Activated CD8-positive, alpha-beta memory T cell treated with anti-CD3 and anti-CD28 coated beads for 4 hours (primary cell): ENCODE measurements at regions not wholly inside any gene's neighbourhood (a gene's known extent, or its start where the extent isn't known, plus 50 kb on each side); places are given as distances from the start of the nearest gene placed in this dataset.

ENCODE experiments used
- DNase-seq, 2 donors: peaks; one replicate each; pipeline ENCODE4 v3.0.0-alpha.2; 2020; ENCODE audit warnings: low read depth in 2 of 2

GRCh38 chr11:45518141-45518832, 147.1 kb downstream of the CHST1 start:
- DNase-seq, result no peak

DNA sequence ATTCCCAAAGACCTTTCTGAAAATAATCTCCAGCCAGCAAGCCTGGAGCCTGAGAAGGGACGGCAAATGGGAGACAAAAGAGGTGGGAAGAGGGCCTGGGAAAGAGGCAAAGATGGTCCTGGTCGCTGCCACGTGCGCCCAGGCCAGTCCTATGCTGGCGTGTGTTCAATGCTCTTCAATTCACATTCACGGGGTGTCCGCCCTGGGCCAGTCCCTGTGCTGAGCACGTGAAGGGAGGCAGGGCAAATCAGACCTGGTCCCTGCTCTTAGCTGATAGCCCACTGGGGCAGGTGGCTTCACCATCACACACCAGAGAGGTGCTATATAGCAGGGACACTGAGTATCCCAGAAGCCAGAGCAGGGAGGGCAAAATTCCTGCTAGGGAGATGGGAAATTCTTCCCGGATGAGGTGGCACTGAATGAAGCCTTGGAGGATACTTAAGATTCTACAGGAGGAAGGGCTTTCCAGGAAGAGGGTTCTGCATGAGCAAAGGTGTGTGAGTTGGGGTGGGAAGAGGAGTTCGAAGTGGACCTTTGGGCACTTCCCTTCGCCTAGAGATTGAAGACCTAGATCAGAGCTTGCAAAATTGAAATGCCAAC, 148.2 kb downstream of the CHST1 start:
- DNase-seq, result no peak

DNA sequence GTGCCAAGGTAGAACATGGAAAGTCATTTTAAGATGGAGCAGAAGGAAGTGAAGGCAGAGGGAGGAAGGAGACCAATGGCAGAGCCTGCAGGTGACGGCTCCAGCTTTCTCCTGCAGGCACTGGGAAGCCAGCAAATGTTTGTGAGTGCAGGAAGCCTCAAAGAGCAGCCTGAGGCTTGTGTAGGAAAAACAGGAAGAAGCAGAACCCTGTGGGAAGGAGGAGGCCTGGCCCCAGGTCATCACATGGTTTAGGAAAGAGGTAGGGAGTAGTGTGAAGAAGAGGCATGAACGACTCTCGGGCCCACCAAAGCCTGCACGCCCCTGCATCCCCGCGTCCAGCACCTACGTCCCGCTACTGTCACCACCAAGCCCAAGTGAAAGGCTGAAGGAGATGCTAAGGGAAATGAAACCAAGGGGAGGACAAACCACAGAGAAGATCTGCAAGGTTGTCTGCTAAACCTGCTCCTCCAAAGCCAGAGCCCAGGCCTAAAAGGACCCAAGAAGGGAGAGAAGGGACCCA, 151.5 kb downstream of the CHST1 start:
- DNase-seq, result no peak

DNA sequence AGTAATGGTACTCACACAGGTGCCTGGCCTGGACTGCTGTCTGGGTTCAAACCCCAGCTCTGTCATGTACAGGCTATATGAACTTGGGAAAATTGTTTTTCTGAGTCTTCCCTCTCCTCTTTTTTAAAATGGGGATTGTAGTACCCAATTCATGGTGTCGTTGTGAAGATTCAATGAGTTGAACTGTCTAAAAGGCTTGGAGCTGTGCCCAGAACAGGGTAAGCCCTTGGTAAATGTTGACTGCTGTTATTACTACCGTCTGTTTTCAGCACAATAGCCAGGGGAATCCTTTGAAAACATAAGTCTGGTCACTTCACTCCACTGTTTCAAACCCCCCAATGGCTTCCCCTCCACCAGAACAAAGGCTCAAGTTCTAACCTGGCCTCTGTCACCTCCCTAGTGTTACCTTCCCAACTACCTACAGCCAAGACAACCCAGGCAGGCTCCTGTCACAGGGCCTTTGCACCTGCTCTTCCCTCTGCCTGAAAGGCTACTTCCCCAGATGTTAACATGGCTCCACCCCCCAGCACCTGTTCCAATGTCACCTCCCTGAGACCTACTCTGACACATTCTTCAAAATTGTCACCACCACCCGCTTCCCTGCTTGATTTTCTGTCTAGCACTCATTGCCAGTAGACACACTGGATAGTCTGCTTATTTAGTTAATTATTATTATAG, 152.8 kb downstream of the CHST1 start:
- DNase-seq, result no peak

DNA sequence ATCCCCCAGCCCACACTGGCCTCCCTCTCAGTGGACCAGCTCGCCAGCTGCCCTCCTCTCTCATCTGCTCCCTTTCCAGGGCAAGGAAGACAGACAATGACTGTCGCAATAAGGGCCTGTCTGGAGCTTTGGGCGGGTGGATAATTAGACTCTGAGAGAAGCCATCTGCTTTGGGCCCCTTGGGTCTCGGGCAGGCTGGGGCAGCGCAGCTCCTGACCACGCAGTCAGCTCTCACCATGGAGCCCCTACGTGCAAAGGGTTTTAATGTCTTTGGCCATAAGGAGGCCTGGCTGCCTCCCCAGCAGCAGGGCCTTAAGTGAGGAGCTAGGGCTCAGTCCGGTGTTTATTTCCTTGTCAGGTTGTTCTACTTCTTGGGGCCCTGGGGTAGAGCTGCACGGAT, 153.9 kb downstream of the CHST1 start:
- DNase-seq, result no peak

GRCh38 chr11:45507916-45508315, 157.5 kb downstream of the CHST1 start:
- DNase-seq, result no peak

- no peak for DNase-seq
Measured at GRCh38 chr11:45503311-45503710, 162.1 kb downstream of the CHST1 start.

GRCh38 chr11:45502226-45502545, 163.2 kb downstream of the CHST1 start:
- DNase-seq, result no peak

- no peak for DNase-seq
Measured at GRCh38 chr11:45501392-45502225, 163.8 kb downstream of the CHST1 start.

DNA sequence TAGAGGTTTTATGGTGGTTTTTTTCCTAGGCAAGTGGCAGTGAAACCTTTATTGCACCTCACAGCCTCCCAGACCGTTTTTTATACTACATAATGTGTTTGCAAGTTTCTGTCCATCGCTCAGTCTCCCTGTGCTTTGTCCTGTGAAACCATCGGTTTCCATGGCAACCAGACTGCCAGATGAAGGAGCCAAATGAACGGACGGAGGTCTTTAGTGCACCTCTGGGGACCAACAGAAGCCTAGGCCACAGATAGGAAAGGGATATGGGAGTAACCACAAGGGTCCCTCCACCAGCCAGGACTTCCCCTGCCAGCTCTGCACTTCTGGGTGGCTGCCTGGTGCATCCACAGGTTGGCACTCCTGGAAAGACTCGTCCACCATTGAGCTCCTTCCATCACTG, 165.0 kb downstream of the CHST1 start:
- no peak for DNase-seq

DNA sequence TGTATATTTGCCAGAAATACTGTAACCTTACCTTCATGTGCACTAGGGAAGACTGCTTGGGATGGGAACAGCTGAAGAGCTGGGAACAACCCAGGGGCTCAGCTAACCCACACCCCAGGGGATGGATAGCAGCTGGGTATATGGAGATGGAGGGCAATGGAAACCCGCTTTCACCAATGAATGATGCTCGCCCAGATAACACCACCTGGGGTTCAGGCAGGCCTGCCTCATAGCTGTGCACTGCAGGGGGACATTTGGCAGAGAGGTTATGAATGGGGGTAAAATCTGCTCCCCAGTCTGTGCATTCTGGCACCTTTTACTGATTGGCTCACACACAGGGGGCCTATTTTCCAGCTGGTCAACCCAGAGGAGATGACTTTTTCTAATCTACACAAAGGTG, 170.7 kb downstream of the CHST1 start:
- no peak for DNase-seq

DNA sequence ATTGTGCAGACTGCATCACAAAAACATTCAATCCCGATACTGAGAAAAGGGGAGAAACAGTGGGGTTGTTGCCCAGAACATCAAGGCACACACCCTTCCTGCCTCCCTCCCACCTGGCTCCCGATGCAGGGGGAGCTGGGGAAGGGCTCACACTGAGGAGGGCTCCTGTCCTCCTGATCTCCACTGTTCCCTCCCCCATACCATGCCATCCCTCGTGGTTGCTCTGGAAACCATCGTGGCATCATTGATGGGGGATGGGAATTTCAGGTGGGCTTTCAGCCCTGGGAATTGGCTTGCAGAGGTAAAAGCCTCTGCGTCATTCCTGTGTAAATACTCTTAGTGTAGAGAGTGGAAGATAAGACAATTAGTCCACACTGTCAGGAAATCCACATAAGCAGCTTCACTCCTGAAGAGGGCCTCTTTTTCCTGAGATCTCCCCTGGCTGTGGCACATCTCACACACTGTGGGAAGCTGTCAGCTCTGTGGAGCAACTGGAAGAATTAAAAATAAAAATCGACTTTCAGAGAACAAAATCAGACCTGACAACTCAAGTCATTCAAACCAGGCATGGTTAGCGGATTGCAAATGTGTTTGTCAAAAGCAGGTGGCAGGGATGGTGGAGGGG, 176.0 kb downstream of the CHST1 start:
- no peak for DNase-seq

- DNase-seq, result no peak
Measured at GRCh38 chr11:45486461-45486860, 179.0 kb downstream of the CHST1 start.

DNA sequence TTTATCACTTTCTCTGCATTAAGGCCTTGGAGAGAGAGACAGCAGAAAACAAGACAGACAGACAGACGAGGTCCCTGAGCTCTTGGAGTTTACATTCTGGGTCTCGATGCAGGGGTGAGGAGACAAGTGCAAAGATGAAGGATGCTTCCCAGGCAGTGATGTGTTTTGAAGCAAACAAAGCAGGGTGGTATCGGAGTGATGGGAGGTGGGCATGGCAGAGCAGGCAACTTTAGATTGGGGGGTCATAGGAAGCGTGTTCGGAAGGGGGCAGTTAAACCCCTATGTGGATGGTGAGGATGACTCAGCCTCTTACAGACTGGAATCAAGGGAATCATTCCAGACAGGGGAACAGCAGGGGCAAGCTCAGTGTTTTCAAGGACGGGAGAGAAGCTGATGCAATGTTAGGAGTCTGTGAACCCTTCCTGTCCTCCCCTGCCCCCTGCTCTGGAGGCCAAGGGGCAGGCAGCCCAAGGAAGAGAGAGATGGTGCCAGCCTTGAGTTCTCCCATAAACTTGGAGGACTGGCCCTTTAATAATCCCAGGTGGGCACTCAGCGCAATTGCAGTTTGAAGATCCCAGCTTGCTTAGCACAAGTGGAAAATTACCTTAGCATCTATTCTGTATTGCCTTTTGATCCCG, 180.2 kb downstream of the CHST1 start:
- DNase-seq, result no peak

DNA sequence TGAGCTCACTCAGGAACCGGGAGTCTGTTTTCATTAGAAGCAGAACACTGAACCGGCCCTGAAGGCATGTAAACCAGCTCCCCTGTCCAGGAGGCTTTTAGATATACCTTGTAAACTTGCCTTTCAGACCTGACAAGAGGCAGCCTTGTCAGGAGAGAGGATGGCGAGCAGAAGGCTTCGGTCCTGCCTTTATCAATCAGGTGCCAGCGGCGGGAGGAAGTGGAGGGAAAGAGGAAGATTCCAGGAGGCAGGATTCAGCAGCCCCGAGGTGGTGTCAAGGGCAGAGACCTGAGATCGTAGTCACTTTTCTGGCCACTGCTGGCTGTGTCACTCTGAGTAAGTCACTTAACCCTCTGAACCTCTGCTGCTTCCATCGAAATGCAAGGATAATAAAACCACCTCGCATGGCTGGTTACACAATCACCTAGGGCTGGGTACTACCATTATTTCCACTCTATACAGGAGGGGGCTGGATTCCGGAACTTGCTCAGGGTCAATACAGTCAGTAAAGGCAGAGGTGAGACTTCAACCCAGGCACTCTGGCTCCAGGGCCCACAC, 181.0 kb downstream of the CHST1 start:
- no peak for DNase-seq

DNA sequence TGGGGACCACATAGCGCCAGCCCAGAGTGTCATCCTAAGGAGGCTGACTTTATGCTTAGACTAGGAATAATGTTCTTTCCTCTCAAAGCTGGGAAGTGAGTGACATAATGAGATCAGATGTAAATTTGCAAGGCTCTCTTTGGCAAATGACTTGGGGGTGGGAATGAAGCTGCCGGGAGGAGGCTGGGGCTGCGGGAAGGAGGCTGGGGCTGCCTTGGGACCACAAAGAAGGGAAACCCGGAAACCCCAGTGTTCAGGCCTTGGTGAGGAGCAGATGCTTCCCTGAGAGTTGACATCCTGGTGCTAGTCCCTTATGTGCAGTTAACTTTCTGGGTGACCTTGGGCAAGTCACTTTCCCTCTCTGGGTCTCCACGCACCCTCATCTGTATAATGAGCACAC, 182.0 kb downstream of the CHST1 start:
- no peak for DNase-seq

DNA sequence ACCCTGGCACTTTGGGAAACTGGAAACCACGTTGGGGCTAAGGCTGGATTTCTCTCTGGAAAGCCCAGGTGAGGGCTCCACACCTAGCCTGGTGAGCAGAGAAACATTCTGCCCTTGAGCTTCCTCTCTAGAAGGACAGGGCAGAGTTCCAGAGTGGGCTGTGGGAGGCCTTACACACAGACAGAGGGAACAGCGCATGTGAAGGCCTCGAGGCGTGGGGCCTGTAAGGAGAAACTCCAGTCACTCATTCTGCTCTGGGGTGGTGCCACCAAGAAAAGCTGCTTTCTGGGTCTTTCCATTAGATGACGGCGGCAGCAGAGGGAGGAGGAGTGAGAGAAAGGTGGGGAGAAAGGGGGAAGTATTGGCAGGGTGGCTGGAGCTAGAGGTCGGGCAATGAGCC, 183.1 kb downstream of the CHST1 start:
- no peak for DNase-seq

DNA sequence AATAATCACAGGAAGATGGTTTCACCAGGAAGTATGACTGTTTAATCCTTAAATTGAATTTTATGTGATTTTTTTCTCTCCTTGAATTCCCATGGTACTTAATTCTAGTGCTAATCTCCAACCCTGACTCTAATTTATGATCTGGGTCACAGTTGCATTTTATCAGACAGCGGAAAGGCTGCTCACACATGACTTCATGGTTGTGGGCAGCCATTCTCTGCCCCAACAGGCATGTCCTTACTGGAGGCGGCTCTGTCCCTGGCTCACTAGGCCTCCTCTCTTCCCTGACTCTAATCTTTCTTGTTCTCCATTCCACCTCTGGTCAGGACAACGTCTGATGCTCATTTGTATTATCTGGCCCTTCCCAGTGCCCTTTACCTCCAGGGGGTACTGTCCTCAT, 184.4 kb downstream of the CHST1 start:
- no peak for DNase-seq

GRCh38 chr11:45477588-45477987, 187.8 kb downstream of the CHST1 start:
- no peak for DNase-seq

DNA sequence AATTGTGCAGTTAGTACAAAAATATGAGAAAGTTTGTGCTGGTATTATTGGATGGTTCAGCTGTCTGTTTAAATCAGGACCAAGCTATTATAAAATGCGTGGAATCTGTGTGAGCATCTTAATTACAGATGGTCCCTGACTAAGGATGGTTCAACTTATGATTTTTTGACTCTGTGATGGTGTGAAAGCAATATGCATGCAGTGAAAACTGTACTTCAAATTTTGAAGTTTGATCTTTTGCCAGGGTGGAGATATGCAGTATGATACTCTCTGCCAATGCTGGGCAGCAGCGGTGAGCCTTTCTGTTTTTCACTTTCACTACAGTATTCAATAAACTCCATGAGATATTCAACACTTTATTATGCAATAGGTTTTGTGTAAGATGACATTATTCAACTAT, 189.3 kb downstream of the CHST1 start:
- no peak for DNase-seq

DNA sequence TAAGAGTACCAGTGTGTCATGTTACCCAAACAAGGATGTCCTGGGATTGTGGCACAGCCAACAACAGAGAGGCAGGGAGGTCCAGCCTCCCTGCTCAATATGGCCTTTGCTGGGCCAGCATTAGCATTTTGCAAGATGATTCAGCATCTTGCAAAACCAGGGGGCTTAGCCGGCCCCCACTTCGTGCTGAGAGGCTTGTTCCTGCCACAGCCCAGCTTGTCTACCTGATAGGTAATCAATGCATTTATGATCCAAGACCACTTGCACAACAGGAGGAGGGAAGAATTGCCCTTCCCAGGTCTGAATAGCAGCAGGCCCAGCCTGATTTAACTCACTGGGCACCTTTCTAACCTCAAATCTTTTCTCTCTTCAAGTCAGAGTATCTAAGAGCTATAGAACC, 189.0 kb upstream of the SYT13 start:
- no peak for DNase-seq
